Cardiac fibroblast (primary cell): ENCODE measurements at regions not wholly inside any gene's neighbourhood (a gene's known extent, or its start where the extent isn't known, plus 50 kb on each side); places are given as distances from the start of the nearest gene placed in this dataset.

Experiments used
- DNase-seq, 2 donors: peaks; one replicate each; pipeline versions ENCODE4 v3.0.0 to v3.0.0-alpha.2; 2010; ENCODE audit warnings: low read depth in 2 of 2
- H3K4me3 ChIP-seq, 2 donors: replicated peaks in 1 of 2; 1 replicate in 1 of 2; 2 replicates in 1 of 2; pipeline ENCODE4 v1.5.1; 2011; ENCODE audit warnings: low read depth in 2 of 2, low read length in 2 of 2, mild to moderate bottlenecking in 2 of 2, moderate library complexity in 1 of 2
- CTCF ChIP-seq: IDR thresholded peaks from one replicate; pipeline ENCODE4 v1.5.1; 2011; ENCODE audit warnings: low read depth, mild to moderate bottlenecking, low read length, inconsistent platforms

- no peak overlapping the region for H3K4me3 ChIP-seq
- DNase-seq = no peak
- no peak for TF ChIP-seq CTCF
These were observed 452.9 kb upstream of the MAN1A1 start for GRCh38 chr6:119802464-119802863.

GRCh38 chr6:119801056-119801455 is 451.5 kb upstream of the MAN1A1 start:
- no peak overlapping the region for H3K4me3 ChIP-seq
- no peak for TF ChIP-seq CTCF
- DNase-seq = no peak

- H3K4me3 ChIP-seq = no peak overlapping the region
- no peak for DNase-seq
- TF ChIP-seq CTCF = no peak
These were observed 451.0 kb upstream of the MAN1A1 start for GRCh38 chr6:119800526-119800925.

GRCh38 chr6:119799596-119800509 is 450.3 kb upstream of the MAN1A1 start:
- no peak for DNase-seq
- no peak overlapping the region for H3K4me3 ChIP-seq
- no peak for TF ChIP-seq CTCF

GRCh38 chr6:119791736-119792135 is 442.2 kb upstream of the MAN1A1 start:
- H3K4me3 ChIP-seq = no peak overlapping the region
- TF ChIP-seq CTCF = no peak
- no peak for DNase-seq

GRCh38 chr6:119781365-119781764 is 431.8 kb upstream of the MAN1A1 start:
- TF ChIP-seq CTCF = no peak
- no peak for DNase-seq
- no peak overlapping the region for H3K4me3 ChIP-seq

- no peak overlapping the region for H3K4me3 ChIP-seq
- no peak for TF ChIP-seq CTCF
- DNase-seq = no peak
These were observed 418.6 kb upstream of the MAN1A1 start for GRCh38 chr6:119768201-119768600.
